T-helper 17 cell (primary cell): ENCODE measurements at regions not wholly inside any gene's neighbourhood (a gene's known extent, or its start where the extent isn't known, plus 50 kb on each side); places are given as distances from the start of the nearest gene placed in this dataset.
"Not testable (repeated sequence)": the region's sequence is repeated elsewhere in the genome, so short reads cannot be mapped to it uniquely, and the experiment has no call there.

Source experiments
- ATAC-seq: fragments of 150-1000 bp; cut with Tn5 transposase; 2 replicates; pipeline ENCODE4 v1.10.0; 2021; ENCODE audit warnings: mild to moderate bottlenecking, moderate library complexity
- DNase-seq, 3 donors: peaks; one replicate each; pipeline versions ENCODE4 v3.0.0 to v3.0.0-alpha.2; 2020 to 2021
- H3K9me3 ChIP-seq: one replicate; pipeline ENCODE4 v1.7.0; 2013; ENCODE audit warnings: low read length, mild to moderate bottlenecking; ENCODE audit not compliant: control insufficient read depth, poor library complexity, severe bottlenecking
- H3K27ac Mint-ChIP-seq: one replicate; pipeline ENCODE4 v1.8.0; 2022; ENCODE audit warnings: mild to moderate bottlenecking, moderate library complexity, mixed read lengths
- H3K27me3 Mint-ChIP-seq: one replicate; pipeline ENCODE4 v1.8.0; 2022; ENCODE audit warnings: mixed read lengths
- H3K36me3 Mint-ChIP-seq: one replicate; pipeline ENCODE4 v1.8.0; 2022; ENCODE audit warnings: low read depth, mixed read lengths
- H3K4me1 Mint-ChIP-seq: one replicate; pipeline ENCODE4 v1.8.0; 2022; ENCODE audit warnings: mild to moderate bottlenecking, mixed read lengths
- H3K4me3 Mint-ChIP-seq: one replicate; pipeline ENCODE4 v1.8.0; 2022; ENCODE audit warnings: mild to moderate bottlenecking, moderate library complexity, mixed read lengths

GRCh38 chr15:30830961-30831360, 72.8 kb upstream of the FAN1 start:
- peak overlapping the region; percentile 85 for H3K27ac Mint-ChIP-seq
- H3K36me3 Mint-ChIP-seq: peaks cover 5% of the 10 kb centered on the region
- H3K27me3 Mint-ChIP-seq: no peaks in the 10 kb centered on the region
- ATAC-seq: no peak
- peak overlapping the region; percentile 54 for H3K4me3 Mint-ChIP-seq
- peaks cover 20% of the 10 kb centered on the region for H3K4me1 Mint-ChIP-seq
- DNase-seq: no peak
- H3K9me3 ChIP-seq: no peaks in the 10 kb centered on the region

GRCh38 chr15:30833379-30833778, 70.3 kb upstream of the FAN1 start:
- H3K27me3 Mint-ChIP-seq, ATAC-seq, H3K36me3 Mint-ChIP-seq, H3K4me3 Mint-ChIP-seq, DNase-seq, H3K9me3 ChIP-seq: not testable (repeated sequence)
- Mint-ChIP-seq H3K4me1 (peaks cover 18% of the 10 kb centered on the region), H3K27ac (peak overlapping the region; percentile 56)

GRCh38 chr15:30841639-30842038, 62.1 kb upstream of the FAN1 start:
- not testable (repeated sequence) for H3K9me3 ChIP-seq, H3K27me3 Mint-ChIP-seq, DNase-seq
- peaks cover 29% of the 10 kb centered on the region for H3K4me1 Mint-ChIP-seq
- ATAC-seq: peak; percentile 45
- H3K4me3 Mint-ChIP-seq: peak overlapping the region; percentile 56
- H3K36me3 Mint-ChIP-seq: peaks cover 18% of the 10 kb centered on the region
- peak overlapping the region; percentile 82 for H3K27ac Mint-ChIP-seq

- Mint-ChIP-seq H3K4me1 (peaks cover 34% of the 10 kb centered on the region), H3K36me3 (peaks cover 22% of the 10 kb centered on the region), H3K27ac (peak overlapping the region; percentile 85), H3K4me3 (peak overlapping the region; percentile 70)
- DNase-seq (peak in 1 of 3 donors; percentile 24), ATAC-seq (peak; percentile 99)
- not testable (repeated sequence) for H3K27me3 Mint-ChIP-seq, H3K9me3 ChIP-seq
Observed at GRCh38 chr15:30842798-30843472, 60.8 kb upstream of the FAN1 start.

- not testable (repeated sequence) for DNase-seq, H3K4me3 Mint-ChIP-seq, H3K9me3 ChIP-seq, H3K27me3 Mint-ChIP-seq, ATAC-seq
- H3K27ac Mint-ChIP-seq: peak overlapping the region; percentile 6
- H3K36me3 Mint-ChIP-seq: peaks cover 15% of the 10 kb centered on the region
- peaks cover 29% of the 10 kb centered on the region for H3K4me1 Mint-ChIP-seq
Observed at GRCh38 chr15:30845536-30845935, 58.2 kb upstream of the FAN1 start.
